ENCODE measurements at regions not wholly inside any gene's neighbourhood (a gene's known extent, or its start where the extent isn't known, plus 50 kb on each side); places are given as distances from the start of the nearest gene placed in this dataset.

- peaks cover 12% of the 10 kb centered on the region for H3K4me1 Mint-ChIP-seq
- no peak for TF ChIP-seq CTCF (IDR thresholded peaks at IDR 0.05; ENCODE audit: unreplicated experiment in 3 of 3)
- H3K27me3 Mint-ChIP-seq (ENCODE audit: low read depth): no peaks in the 10 kb centered on the region
- no peak overlapping the region for H3K27ac Mint-ChIP-seq
- H3K36me3 Mint-ChIP-seq (ENCODE audit: low read depth): no peaks in the 10 kb centered on the region
- H3K4me3 Mint-ChIP-seq: no peak overlapping the region
- peaks cover 3% of the 10 kb centered on the region for H3K9me3 Mint-ChIP-seq
Observed at GRCh38 chr2:8342407-8342806, 339.4 kb upstream of the ID2 start.

- H3K36me3 Mint-ChIP-seq (ENCODE audit: low read depth): no peaks in the 10 kb centered on the region
- H3K27ac Mint-ChIP-seq: no peak overlapping the region
- no peak for TF ChIP-seq CTCF (IDR thresholded peaks at IDR 0.05; ENCODE audit: unreplicated experiment in 3 of 3)
- no peaks in the 10 kb centered on the region for H3K27me3 Mint-ChIP-seq (ENCODE audit: low read depth)
- peaks cover 3% of the 10 kb centered on the region for H3K9me3 Mint-ChIP-seq
- peaks cover 12% of the 10 kb centered on the region for H3K4me1 Mint-ChIP-seq
- H3K4me3 Mint-ChIP-seq: no peak overlapping the region
Observed at GRCh38 chr2:8343031-8343430, 338.8 kb upstream of the ID2 start.

- TF ChIP-seq CTCF (IDR thresholded peaks at IDR 0.05; ENCODE audit: unreplicated experiment in 3 of 3): no peak
- H3K27me3 Mint-ChIP-seq (ENCODE audit: low read depth): peaks cover 7% of the 10 kb centered on the region
- peaks cover 3% of the 10 kb centered on the region for H3K9me3 Mint-ChIP-seq
- no peak overlapping the region for H3K27ac Mint-ChIP-seq
- H3K4me3 Mint-ChIP-seq: no peak overlapping the region
- peaks cover 12% of the 10 kb centered on the region for H3K4me1 Mint-ChIP-seq
- H3K36me3 Mint-ChIP-seq (ENCODE audit: low read depth): no peaks in the 10 kb centered on the region
Observed at GRCh38 chr2:8344144-8345097, 337.4 kb upstream of the ID2 start.

- no peak for TF ChIP-seq CTCF (IDR thresholded peaks at IDR 0.05; ENCODE audit: unreplicated experiment in 3 of 3)
- H3K9me3 Mint-ChIP-seq: peaks cover 3% of the 10 kb centered on the region
- H3K4me1 Mint-ChIP-seq: peaks cover 12% of the 10 kb centered on the region
- no peaks in the 10 kb centered on the region for H3K36me3 Mint-ChIP-seq (ENCODE audit: low read depth)
- no peak overlapping the region for H3K27ac Mint-ChIP-seq
- peaks cover 7% of the 10 kb centered on the region for H3K27me3 Mint-ChIP-seq (ENCODE audit: low read depth)
- no peak overlapping the region for H3K4me3 Mint-ChIP-seq
Observed at GRCh38 chr2:8345200-8345599, 336.7 kb upstream of the ID2 start.

- H3K4me3 Mint-ChIP-seq: no peak overlapping the region
- H3K36me3 Mint-ChIP-seq (ENCODE audit: low read depth): no peaks in the 10 kb centered on the region
- H3K4me1 Mint-ChIP-seq: peaks cover 12% of the 10 kb centered on the region
- H3K9me3 Mint-ChIP-seq: no peaks in the 10 kb centered on the region
- no peak for TF ChIP-seq CTCF (IDR thresholded peaks at IDR 0.05; ENCODE audit: unreplicated experiment in 3 of 3)
- H3K27me3 Mint-ChIP-seq (ENCODE audit: low read depth): peaks cover 7% of the 10 kb centered on the region
- no peak overlapping the region for H3K27ac Mint-ChIP-seq
Observed at GRCh38 chr2:8346208-8346607, 335.6 kb upstream of the ID2 start.

Measured in nephron (organoid).